ENCODE measurements at regions not wholly inside any gene's neighbourhood (a gene's known extent, or its start where the extent isn't known, plus 50 kb on each side); places are given as distances from the start of the nearest gene placed in this dataset.

DNA sequence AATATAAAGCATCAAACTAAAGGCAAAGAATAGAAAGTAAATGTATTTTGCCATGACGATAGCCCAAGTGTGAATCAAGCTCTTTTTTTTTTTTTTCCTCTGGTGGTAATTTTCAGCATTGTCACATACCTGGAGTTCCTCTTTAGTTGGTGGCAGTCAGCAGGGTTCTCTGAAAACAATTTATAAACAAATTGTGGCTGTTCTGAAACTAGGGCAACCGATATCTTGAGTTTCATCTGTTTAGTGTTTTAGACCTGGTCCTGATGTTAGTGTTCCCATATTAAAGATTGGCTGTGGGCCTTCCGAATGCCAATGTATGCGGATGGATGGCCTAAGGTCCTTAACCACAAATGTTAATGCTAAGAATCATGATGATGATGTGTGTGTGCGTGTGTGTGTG lies 713.1 kb downstream of the GATA3 start:
- TF ChIP-seq, protein P1, sequence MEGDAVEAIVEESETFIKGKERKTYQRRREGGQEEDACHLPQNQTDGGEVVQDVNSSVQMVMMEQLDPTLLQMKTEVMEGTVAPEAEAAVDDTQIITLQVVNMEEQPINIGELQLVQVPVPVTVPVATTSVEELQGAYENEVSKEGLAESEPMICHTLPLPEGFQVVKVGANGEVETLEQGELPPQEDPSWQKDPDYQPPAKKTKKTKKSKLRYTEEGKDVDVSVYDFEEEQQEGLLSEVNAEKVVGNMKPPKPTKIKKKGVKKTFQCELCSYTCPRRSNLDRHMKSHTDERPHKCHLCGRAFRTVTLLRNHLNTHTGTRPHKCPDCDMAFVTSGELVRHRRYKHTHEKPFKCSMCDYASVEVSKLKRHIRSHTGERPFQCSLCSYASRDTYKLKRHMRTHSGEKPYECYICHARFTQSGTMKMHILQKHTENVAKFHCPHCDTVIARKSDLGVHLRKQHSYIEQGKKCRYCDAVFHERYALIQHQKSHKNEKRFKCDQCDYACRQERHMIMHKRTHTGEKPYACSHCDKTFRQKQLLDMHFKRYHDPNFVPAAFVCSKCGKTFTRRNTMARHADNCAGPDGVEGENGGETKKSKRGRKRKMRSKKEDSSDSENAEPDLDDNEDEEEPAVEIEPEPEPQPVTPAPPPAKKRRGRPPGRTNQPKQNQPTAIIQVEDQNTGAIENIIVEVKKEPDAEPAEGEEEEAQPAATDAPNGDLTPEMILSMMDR (IDR thresholded peaks at IDR 0.05): no peak
- no peak for TF ChIP-seq POLR2A (IDR thresholded peaks at IDR 0.05)
